AG10803 (cell line): ENCODE measurements at regions not wholly inside any gene's neighbourhood (a gene's known extent, or its start where the extent isn't known, plus 50 kb on each side); places are given as distances from the start of the nearest gene placed in this dataset.

Experiments
- DNase-seq: peaks from one replicate; pipeline ENCODE4 v3.0.0; 2010; ENCODE audit warnings: low read depth
- H3K4me3 ChIP-seq: 2 replicates; pipeline ENCODE4 v1.5.1; 2011; ENCODE audit warnings: mild to moderate bottlenecking, low read length, control low read depth
- CTCF ChIP-seq: conservative IDR thresholded peaks from 2 replicates; pipeline ENCODE4 v1.5.1; 2011; ENCODE audit warnings: mild to moderate bottlenecking, low read length, control low read depth, inconsistent platforms

- H3K4me3 ChIP-seq = peak overlapping the region; percentile 32
- peak; percentile 92 for DNase-seq
- no peak for TF ChIP-seq CTCF
These were observed 66.3 kb upstream of the METRNL start for GRCh38 chr17:83012868-83013778.

GRCh38 chr17:83013779-83014117, 65.7 kb upstream of the METRNL start:
- H3K4me3 ChIP-seq = no peak overlapping the region
- no peak for TF ChIP-seq CTCF
- DNase-seq = no peak

GRCh38 chr17:83014297-83014696, 65.1 kb upstream of the METRNL start:
- H3K4me3 ChIP-seq = no peak overlapping the region
- TF ChIP-seq CTCF = no peak
- no peak for DNase-seq

GRCh38 chr17:83014940-83015910, 64.2 kb upstream of the METRNL start:
- no peak for TF ChIP-seq CTCF
- no peak for DNase-seq
- no peak overlapping the region for H3K4me3 ChIP-seq

- DNase-seq = no peak
- H3K4me3 ChIP-seq = no peak overlapping the region
- TF ChIP-seq CTCF = no peak
These were observed 60.7 kb upstream of the METRNL start for GRCh38 chr17:83018658-83019193.

- no peak for TF ChIP-seq CTCF
- no peak overlapping the region for H3K4me3 ChIP-seq
- DNase-seq = no peak
These were observed 60.0 kb upstream of the METRNL start for GRCh38 chr17:83019376-83019775.
